NB4 (cell line): ENCODE measurements at regions not wholly inside any gene's neighbourhood (a gene's known extent, or its start where the extent isn't known, plus 50 kb on each side); places are given as distances from the start of the nearest gene placed in this dataset.

ENCODE experiments used
- CTCF ChIP-seq: IDR thresholded peaks from one replicate; pipeline ENCODE4 v1.5.1; 2012; ENCODE audit warnings: low read depth, low read length
- MAX ChIP-seq: IDR thresholded peaks from 2 replicates; pipeline ENCODE4 v1.6.1; 2011; ENCODE audit warnings: low read depth, low read length
- MYC ChIP-seq: IDR thresholded peaks from 2 replicates; pipeline ENCODE4 v1.6.1; 2011; ENCODE audit warnings: low read depth, low read length
- POLR2A ChIP-seq: IDR thresholded peaks from 2 replicates; pipeline ENCODE4 v1.6.1; 2011; ENCODE audit warnings: mild to moderate bottlenecking; ENCODE audit not compliant: insufficient read length; ENCODE audit errors: extremely low read depth

GRCh38 chr20:53804920-53805894 lies 211.6 kb upstream of the ZNF217 start:
- no peak for TF ChIP-seq POLR2A
- no peak for TF ChIP-seq CTCF
- no peak for TF ChIP-seq MAX
- TF ChIP-seq MYC = no peak
